ENCODE measurements at regions not wholly inside any gene's neighbourhood (a gene's known extent, or its start where the extent isn't known, plus 50 kb on each side); places are given as distances from the start of the nearest gene placed in this dataset.

- no peak overlapping the region for H3K27ac ChIP-seq
- no peak overlapping the region for H3K4me3 ChIP-seq
Measured at GRCh38 chr14:76304536-76305267, 71.2 kb upstream of the ESRRB start.

- Histone ChIP-seq H3K27ac (no peak overlapping the region), H3K4me3 (no peak overlapping the region)
Measured at GRCh38 chr14:76305268-76305826, 70.6 kb upstream of the ESRRB start.

- H3K4me3 ChIP-seq, result no peak overlapping the region
- H3K27ac ChIP-seq, result no peak overlapping the region
Measured at GRCh38 chr14:76306131-76306530, 69.8 kb upstream of the ESRRB start.

- no peak overlapping the region for H3K27ac ChIP-seq
- no peak overlapping the region for H3K4me3 ChIP-seq
Measured at GRCh38 chr14:76307786-76308780, 67.9 kb upstream of the ESRRB start.

- H3K4me3 ChIP-seq, result no peak overlapping the region
Measured at GRCh38 chr14:76309572-76310162, 66.3 kb upstream of the ESRRB start.

GRCh38 chr14:76311079-76311758 lies 64.7 kb upstream of the ESRRB start:
- Histone ChIP-seq H3K27ac (no peak overlapping the region), H3K4me3 (no peak overlapping the region)

More at GRCh38 chr14:76309572-76310162, 66.3 kb upstream of the ESRRB start:
- no peak overlapping the region for H3K27ac ChIP-seq

GRCh38 chr14:76312821-76313220 lies 63.1 kb upstream of the ESRRB start:
- no peak overlapping the region for H3K4me3 ChIP-seq
- H3K27ac ChIP-seq, result no peak overlapping the region

GRCh38 chr14:76313303-76313702 lies 62.6 kb upstream of the ESRRB start:
- Histone ChIP-seq H3K27ac (no peak overlapping the region), H3K4me3 (no peak overlapping the region)

GRCh38 chr14:76313852-76314251 lies 62.1 kb upstream of the ESRRB start:
- Histone ChIP-seq H3K4me3 (no peak overlapping the region), H3K27ac (no peak overlapping the region)

- no peak overlapping the region for H3K27ac ChIP-seq
Measured at GRCh38 chr14:76314521-76315034, 61.4 kb upstream of the ESRRB start.

GRCh38 chr14:76320486-76320885 lies 55.5 kb upstream of the ESRRB start:
- H3K4me3 ChIP-seq, result no peak overlapping the region
- H3K27ac ChIP-seq, result no peak overlapping the region

More at GRCh38 chr14:76314521-76315034, 61.4 kb upstream of the ESRRB start:
- no peak overlapping the region for H3K4me3 ChIP-seq

- Histone ChIP-seq H3K27ac (no peak overlapping the region), H3K4me3 (no peak overlapping the region)
Measured at GRCh38 chr14:76320975-76321374, 55.0 kb upstream of the ESRRB start.

GRCh38 chr14:76322594-76323220 lies 53.2 kb upstream of the ESRRB start:
- no peak overlapping the region for H3K4me3 ChIP-seq
- no peak overlapping the region for H3K27ac ChIP-seq

GRCh38 chr14:76323331-76324050 lies 52.4 kb upstream of the ESRRB start:
- no peak overlapping the region for H3K4me3 ChIP-seq
- H3K27ac ChIP-seq, result no peak overlapping the region

- no peak overlapping the region for H3K4me3 ChIP-seq
- no peak overlapping the region for H3K27ac ChIP-seq
Measured at GRCh38 chr14:76324133-76324532, 51.8 kb upstream of the ESRRB start.
